GM18858 (cell line): ENCODE measurements at regions not wholly inside any gene's neighbourhood (a gene's known extent, or its start where the extent isn't known, plus 50 kb on each side); places are given as distances from the start of the nearest gene placed in this dataset.

Experiments
- ATAC-seq: cut with Tn5 transposase; IDR thresholded peaks from one replicate; pipeline ENCODE4 v1.9.1; 2021; ENCODE audit not compliant: unreplicated experiment

DNA sequence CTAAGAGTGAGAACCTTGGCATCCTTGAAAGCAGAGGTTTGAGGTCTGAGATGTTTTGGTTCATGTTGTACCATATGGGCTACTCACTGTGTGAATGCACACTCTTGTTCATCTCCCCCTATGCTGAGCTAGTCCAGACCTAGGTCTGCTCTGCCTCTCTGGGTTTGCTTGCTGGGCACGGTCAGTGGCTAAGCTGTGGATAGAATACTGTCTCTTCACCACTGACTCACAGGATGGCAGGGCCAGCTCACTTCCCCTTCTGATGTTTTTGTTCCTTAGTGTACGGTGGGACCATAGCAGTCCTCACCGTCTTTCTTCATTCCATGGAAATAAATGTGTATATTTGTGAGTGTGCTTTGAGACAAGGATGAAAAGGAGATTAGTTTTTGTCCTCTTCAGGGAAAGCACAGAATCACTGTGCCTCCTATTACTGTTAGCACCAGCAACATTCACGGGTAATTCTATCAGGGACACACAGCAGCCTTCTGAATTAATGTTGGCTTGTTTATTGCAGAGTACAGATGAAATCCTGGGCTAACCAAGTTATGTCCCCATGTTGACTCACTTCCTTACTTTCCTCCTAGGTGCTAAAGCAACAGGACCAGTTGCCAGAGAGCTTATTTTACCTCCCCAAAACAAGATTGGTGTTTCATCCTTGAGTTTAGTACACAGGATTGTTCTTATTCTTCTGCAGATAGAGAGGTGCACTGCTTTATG, 56.9 kb upstream of the IVNS1ABP start:
- ATAC-seq, result no peak

GRCh38 chr1:185369786-185370185, 52.7 kb upstream of the IVNS1ABP start:
- no peak for ATAC-seq

DNA sequence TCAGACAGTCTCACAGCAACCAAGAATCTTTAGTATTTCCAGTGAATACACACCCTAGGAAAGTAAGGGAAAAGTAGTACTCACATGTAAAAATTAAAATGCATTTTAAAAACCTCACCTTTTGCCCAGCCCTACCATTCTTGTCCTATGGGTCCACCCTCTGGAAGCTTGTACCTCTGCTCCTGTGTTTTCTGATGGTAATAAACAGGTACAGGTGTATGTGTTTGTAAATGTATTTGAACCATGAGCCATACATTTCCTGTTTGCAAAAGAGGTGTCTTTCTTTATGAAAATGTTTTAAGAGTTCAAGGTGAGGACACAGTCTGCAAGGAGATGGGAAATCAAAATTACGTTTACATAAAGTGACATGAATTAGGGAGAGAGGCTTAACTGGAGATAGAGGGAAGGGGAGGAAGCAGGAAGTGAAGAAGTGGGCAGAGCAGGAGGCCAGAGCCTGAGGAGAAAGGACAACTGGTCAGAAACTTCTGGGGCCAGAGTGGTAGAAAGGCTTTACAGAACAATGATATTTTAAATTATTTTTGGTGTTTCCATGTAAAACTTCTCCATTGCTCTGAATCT, 52.0 kb upstream of the IVNS1ABP start:
- ATAC-seq, result no peak

- ATAC-seq, result no peak
These were observed 51.3 kb upstream of the IVNS1ABP start for GRCh38 chr1:185368313-185368855.

- no peak for ATAC-seq
These were observed 50.2 kb upstream of the IVNS1ABP start for GRCh38 chr1:185367218-185367617.
